ENCODE measurements at regions not wholly inside any gene's neighbourhood (a gene's known extent, or its start where the extent isn't known, plus 50 kb on each side); places are given as distances from the start of the nearest gene placed in this dataset.
"Not testable (repeated sequence)": the region's sequence is repeated elsewhere in the genome, so short reads cannot be mapped to it uniquely, and the experiment has no call there.

GRCh38 chr10:3662775-3663174 is 122.2 kb downstream of the KLF6 start:
- Histone ChIP-seq H3K9me3 (ENCODE audit: control insufficient read depth in 1 of 2, low read length in 2 of 2) (peaks cover 0 to 4% of the 10 kb centered on the region in 2 donors), H3K27ac (ENCODE audit: low read depth, low read length) (no peak overlapping the region)

GRCh38 chr10:3661271-3661670 is 123.7 kb downstream of the KLF6 start:
- no peak overlapping the region for H3K27ac ChIP-seq (ENCODE audit: low read depth, low read length)
- no peaks in the 10 kb centered on the region for H3K4me1 ChIP-seq (ENCODE audit: control insufficient read depth in 1 of 2, insufficient read depth in 2 of 2, low read length in 2 of 2)
- H3K27me3 ChIP-seq (ENCODE audit: control insufficient read depth in 1 of 2, insufficient read depth in 2 of 2, low read length in 2 of 2) = no peaks in the 10 kb centered on the region
- H3K9me3 ChIP-seq (ENCODE audit: control insufficient read depth in 1 of 2, low read length in 2 of 2) = peaks cover 0 to 4% of the 10 kb centered on the region in 2 donors
- H3K36me3 ChIP-seq (ENCODE audit: control insufficient read depth in 1 of 2, insufficient read depth in 2 of 2, low read length in 2 of 2) = no peaks in the 10 kb centered on the region
- H3K9ac ChIP-seq (ENCODE audit: low read depth in 1 of 2, low read length in 2 of 2) = no peak overlapping the region
- no peak overlapping the region for H3K4me3 ChIP-seq (ENCODE audit: low read depth in 1 of 2, low read length in 2 of 2)

More at GRCh38 chr10:3662775-3663174, 122.2 kb downstream of the KLF6 start:
- H3K27me3 ChIP-seq (ENCODE audit: control insufficient read depth in 1 of 2, insufficient read depth in 2 of 2, low read length in 2 of 2) = no peaks in the 10 kb centered on the region
- no peaks in the 10 kb centered on the region for H3K36me3 ChIP-seq (ENCODE audit: control insufficient read depth in 1 of 2, insufficient read depth in 2 of 2, low read length in 2 of 2)
- H3K4me1 ChIP-seq (ENCODE audit: control insufficient read depth in 1 of 2, insufficient read depth in 2 of 2, low read length in 2 of 2) = peaks cover 0 to 9% of the 10 kb centered on the region in 2 donors
- H3K4me3 ChIP-seq (ENCODE audit: low read depth in 1 of 2, low read length in 2 of 2) = no peak overlapping the region
- H3K9ac ChIP-seq (ENCODE audit: low read depth in 1 of 2, low read length in 2 of 2) = no peak overlapping the region

GRCh38 chr10:3660753-3661152 is 124.3 kb downstream of the KLF6 start:
- H3K4me1 ChIP-seq (ENCODE audit: control insufficient read depth in 1 of 2, insufficient read depth in 2 of 2, low read length in 2 of 2) = no peaks in the 10 kb centered on the region
- H3K4me3 ChIP-seq (ENCODE audit: low read depth in 1 of 2, low read length in 2 of 2) = no peak overlapping the region
- H3K9ac ChIP-seq (ENCODE audit: low read depth in 1 of 2, low read length in 2 of 2) = no peak overlapping the region
- no peaks in the 10 kb centered on the region for H3K27me3 ChIP-seq (ENCODE audit: control insufficient read depth in 1 of 2, insufficient read depth in 2 of 2, low read length in 2 of 2)
- no peaks in the 10 kb centered on the region for H3K36me3 ChIP-seq (ENCODE audit: control insufficient read depth in 1 of 2, insufficient read depth in 2 of 2, low read length in 2 of 2)
- H3K27ac ChIP-seq (ENCODE audit: low read depth, low read length) = no peak overlapping the region
- peaks cover 0 to 4% of the 10 kb centered on the region in 2 donors for H3K9me3 ChIP-seq (ENCODE audit: control insufficient read depth in 1 of 2, low read length in 2 of 2)

- Histone ChIP-seq H3K4me1 (ENCODE audit: control insufficient read depth in 1 of 2, insufficient read depth in 2 of 2, low read length in 2 of 2) (no peaks in the 10 kb centered on the region), H3K9ac (ENCODE audit: low read depth in 1 of 2, low read length in 2 of 2) (no peak overlapping the region)
Observed at GRCh38 chr10:3659203-3659917, 125.6 kb downstream of the KLF6 start.

GRCh38 chr10:3658766-3659165 is 126.2 kb downstream of the KLF6 start:
- Histone ChIP-seq H3K4me3 (ENCODE audit: low read depth in 1 of 2, low read length in 2 of 2) (no peak overlapping the region), H3K9ac (ENCODE audit: low read depth in 1 of 2, low read length in 2 of 2) (no peak overlapping the region), H3K9me3 (ENCODE audit: control insufficient read depth in 1 of 2, low read length in 2 of 2) (peaks cover 0 to 4% of the 10 kb centered on the region in 2 donors), H3K27ac (ENCODE audit: low read depth, low read length) (no peak overlapping the region), H3K36me3 (ENCODE audit: control insufficient read depth in 1 of 2, insufficient read depth in 2 of 2, low read length in 2 of 2) (no peaks in the 10 kb centered on the region), H3K27me3 (ENCODE audit: control insufficient read depth in 1 of 2, insufficient read depth in 2 of 2, low read length in 2 of 2) (no peaks in the 10 kb centered on the region), H3K4me1 (ENCODE audit: control insufficient read depth in 1 of 2, insufficient read depth in 2 of 2, low read length in 2 of 2) (no peaks in the 10 kb centered on the region)

More at GRCh38 chr10:3659203-3659917, 125.6 kb downstream of the KLF6 start:
- Histone ChIP-seq H3K4me3 (ENCODE audit: low read depth in 1 of 2, low read length in 2 of 2) (no peak overlapping the region), H3K27ac (ENCODE audit: low read depth, low read length) (no peak overlapping the region), H3K36me3 (ENCODE audit: control insufficient read depth in 1 of 2, insufficient read depth in 2 of 2, low read length in 2 of 2) (no peaks in the 10 kb centered on the region), H3K9me3 (ENCODE audit: control insufficient read depth in 1 of 2, low read length in 2 of 2) (peaks cover 0 to 4% of the 10 kb centered on the region in 2 donors), H3K27me3 (ENCODE audit: control insufficient read depth in 1 of 2, insufficient read depth in 2 of 2, low read length in 2 of 2) (no peaks in the 10 kb centered on the region)

- H3K9me3 ChIP-seq (ENCODE audit: control insufficient read depth in 1 of 2, low read length in 2 of 2) = peaks cover 0 to 3% of the 10 kb centered on the region in 2 donors
- no peak overlapping the region for H3K4me3 ChIP-seq (ENCODE audit: low read depth in 1 of 2, low read length in 2 of 2)
Observed at GRCh38 chr10:3656214-3656613, 128.8 kb downstream of the KLF6 start.

GRCh38 chr10:3655528-3655927 is 129.5 kb downstream of the KLF6 start:
- H3K27ac ChIP-seq (ENCODE audit: low read depth, low read length) = no peak overlapping the region
- H3K4me1 ChIP-seq (ENCODE audit: control insufficient read depth in 1 of 2, insufficient read depth in 2 of 2, low read length in 2 of 2) = no peaks in the 10 kb centered on the region

More at GRCh38 chr10:3656214-3656613, 128.8 kb downstream of the KLF6 start:
- no peak overlapping the region for H3K9ac ChIP-seq (ENCODE audit: low read depth in 1 of 2, low read length in 2 of 2)
- H3K4me1 ChIP-seq (ENCODE audit: control insufficient read depth in 1 of 2, insufficient read depth in 2 of 2, low read length in 2 of 2) = no peaks in the 10 kb centered on the region
- no peak overlapping the region for H3K27ac ChIP-seq (ENCODE audit: low read depth, low read length)
- peaks cover 0 to 3% of the 10 kb centered on the region in 2 donors for H3K27me3 ChIP-seq (ENCODE audit: control insufficient read depth in 1 of 2, insufficient read depth in 2 of 2, low read length in 2 of 2)
- H3K36me3 ChIP-seq (ENCODE audit: control insufficient read depth in 1 of 2, insufficient read depth in 2 of 2, low read length in 2 of 2) = no peaks in the 10 kb centered on the region

GRCh38 chr10:3654980-3655379 is 130.0 kb downstream of the KLF6 start:
- Histone ChIP-seq H3K4me3 (ENCODE audit: low read depth in 1 of 2, low read length in 2 of 2) (no peak overlapping the region), H3K27me3 (ENCODE audit: control insufficient read depth in 1 of 2, insufficient read depth in 2 of 2, low read length in 2 of 2) (peaks cover 0 to 3% of the 10 kb centered on the region in 2 donors), H3K4me1 (ENCODE audit: control insufficient read depth in 1 of 2, insufficient read depth in 2 of 2, low read length in 2 of 2) (no peaks in the 10 kb centered on the region), H3K36me3 (ENCODE audit: control insufficient read depth in 1 of 2, insufficient read depth in 2 of 2, low read length in 2 of 2) (no peaks in the 10 kb centered on the region), H3K9me3 (ENCODE audit: control insufficient read depth in 1 of 2, low read length in 2 of 2) (no peaks in the 10 kb centered on the region), H3K27ac (ENCODE audit: low read depth, low read length) (no peak overlapping the region), H3K9ac (ENCODE audit: low read depth in 1 of 2, low read length in 2 of 2) (no peak overlapping the region)

More at GRCh38 chr10:3655528-3655927, 129.5 kb downstream of the KLF6 start:
- Histone ChIP-seq H3K9me3 (ENCODE audit: control insufficient read depth in 1 of 2, low read length in 2 of 2) (no peaks in the 10 kb centered on the region), H3K4me3 (ENCODE audit: low read depth in 1 of 2, low read length in 2 of 2) (no peak overlapping the region), H3K36me3 (ENCODE audit: control insufficient read depth in 1 of 2, insufficient read depth in 2 of 2, low read length in 2 of 2) (no peaks in the 10 kb centered on the region), H3K9ac (ENCODE audit: low read depth in 1 of 2, low read length in 2 of 2) (no peak overlapping the region), H3K27me3 (ENCODE audit: control insufficient read depth in 1 of 2, insufficient read depth in 2 of 2, low read length in 2 of 2) (peaks cover 0 to 3% of the 10 kb centered on the region in 2 donors)

- H3K4me3 ChIP-seq (ENCODE audit: low read depth in 1 of 2, low read length in 2 of 2) = no peak overlapping the region
- peaks cover 0 to 3% of the 10 kb centered on the region in 2 donors for H3K27me3 ChIP-seq (ENCODE audit: control insufficient read depth in 1 of 2, insufficient read depth in 2 of 2, low read length in 2 of 2)
- H3K36me3 ChIP-seq (ENCODE audit: control insufficient read depth in 1 of 2, insufficient read depth in 2 of 2, low read length in 2 of 2) = no peaks in the 10 kb centered on the region
- H3K9me3 ChIP-seq (ENCODE audit: control insufficient read depth in 1 of 2, low read length in 2 of 2) = no peaks in the 10 kb centered on the region
- H3K4me1 ChIP-seq (ENCODE audit: control insufficient read depth in 1 of 2, insufficient read depth in 2 of 2, low read length in 2 of 2) = no peaks in the 10 kb centered on the region
- H3K27ac ChIP-seq (ENCODE audit: low read depth, low read length) = no peak overlapping the region
- H3K9ac ChIP-seq (ENCODE audit: low read depth in 1 of 2, low read length in 2 of 2) = no peak overlapping the region
Observed at GRCh38 chr10:3654496-3654895, 130.5 kb downstream of the KLF6 start.

- H3K4me3 ChIP-seq (ENCODE audit: low read depth in 1 of 2, low read length in 2 of 2); H3K4me1 ChIP-seq (ENCODE audit: control insufficient read depth in 1 of 2, insufficient read depth in 2 of 2, low read length in 2 of 2); H3K9ac ChIP-seq (ENCODE audit: low read depth in 1 of 2, low read length in 2 of 2); H3K27ac ChIP-seq (ENCODE audit: low read depth, low read length); H3K36me3 ChIP-seq (ENCODE audit: control insufficient read depth in 1 of 2, insufficient read depth in 2 of 2, low read length in 2 of 2); H3K9me3 ChIP-seq (ENCODE audit: control insufficient read depth in 1 of 2, low read length in 2 of 2); H3K27me3 ChIP-seq (ENCODE audit: control insufficient read depth in 1 of 2, insufficient read depth in 2 of 2, low read length in 2 of 2): not testable (repeated sequence)
Observed at GRCh38 chr10:3653303-3653702, 131.7 kb downstream of the KLF6 start.

Data from duodenal mucosa (tissue), 2 donors.